B cell (primary cell): ENCODE measurements at regions not wholly inside any gene's neighbourhood (a gene's known extent, or its start where the extent isn't known, plus 50 kb on each side); places are given as distances from the start of the nearest gene placed in this dataset.

Experiments
- EZH2 ChIP-seq: IDR thresholded peaks from 2 replicates; pipeline ENCODE4 v1.6.1; 2012; ENCODE audit warnings: borderline replicate concordance, low read depth, mild to moderate bottlenecking, moderate library complexity, low read length; ENCODE audit not compliant: insufficient read depth, poor library complexity, severe bottlenecking
- TF ChIP-seq, protein P1 (sequence below): fragments of 200-600 bp; IDR thresholded peaks from one replicate; pipeline ENCODE4 v1.8.0; 2022; ENCODE audit warnings: antibody characterized with exemption, mild to moderate bottlenecking

DNA sequence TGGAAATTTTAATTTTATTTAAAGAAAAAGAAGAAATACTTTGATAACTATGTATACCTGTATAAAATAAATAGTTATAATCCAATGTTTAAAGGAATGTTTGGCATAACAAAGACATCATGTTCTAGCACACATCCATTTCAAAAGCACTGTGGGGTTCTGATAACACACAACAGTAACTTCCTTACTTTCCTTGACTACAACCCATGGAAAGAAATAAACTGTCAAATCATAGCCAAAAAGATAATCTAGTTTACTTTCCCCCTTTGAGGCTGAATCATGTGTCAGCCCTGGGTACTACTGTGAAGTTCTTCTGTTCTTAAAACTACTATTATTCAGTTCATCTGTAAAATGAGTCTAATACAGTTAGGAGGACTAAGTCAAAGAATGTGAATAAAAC lies 61.4 kb upstream of the PKIB start:
- TF ChIP-seq, protein P1, sequence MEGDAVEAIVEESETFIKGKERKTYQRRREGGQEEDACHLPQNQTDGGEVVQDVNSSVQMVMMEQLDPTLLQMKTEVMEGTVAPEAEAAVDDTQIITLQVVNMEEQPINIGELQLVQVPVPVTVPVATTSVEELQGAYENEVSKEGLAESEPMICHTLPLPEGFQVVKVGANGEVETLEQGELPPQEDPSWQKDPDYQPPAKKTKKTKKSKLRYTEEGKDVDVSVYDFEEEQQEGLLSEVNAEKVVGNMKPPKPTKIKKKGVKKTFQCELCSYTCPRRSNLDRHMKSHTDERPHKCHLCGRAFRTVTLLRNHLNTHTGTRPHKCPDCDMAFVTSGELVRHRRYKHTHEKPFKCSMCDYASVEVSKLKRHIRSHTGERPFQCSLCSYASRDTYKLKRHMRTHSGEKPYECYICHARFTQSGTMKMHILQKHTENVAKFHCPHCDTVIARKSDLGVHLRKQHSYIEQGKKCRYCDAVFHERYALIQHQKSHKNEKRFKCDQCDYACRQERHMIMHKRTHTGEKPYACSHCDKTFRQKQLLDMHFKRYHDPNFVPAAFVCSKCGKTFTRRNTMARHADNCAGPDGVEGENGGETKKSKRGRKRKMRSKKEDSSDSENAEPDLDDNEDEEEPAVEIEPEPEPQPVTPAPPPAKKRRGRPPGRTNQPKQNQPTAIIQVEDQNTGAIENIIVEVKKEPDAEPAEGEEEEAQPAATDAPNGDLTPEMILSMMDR = no peak
- no peak for TF ChIP-seq EZH2
